ENCODE measurements at regions not wholly inside any gene's neighbourhood (a gene's known extent, or its start where the extent isn't known, plus 50 kb on each side); places are given as distances from the start of the nearest gene placed in this dataset.
A peak's percentile ranks its signal among the peaks of the same experiment; 100 is the strongest.

- ChIA-PET CTCF (interaction anchor here (0.6 kb wide), 1 partner anchor 28 kb away, joined by 3 read pairs; no protein-coding TSS in a partner anchor), POLR2A (no interaction called here)
- DNase-seq (ENCODE audit: low read depth in 1 of 2, low spot score in 1 of 2) (no peak), ATAC-seq (no peak), FAIRE-seq (no peak)
- H3K4me3 ChIP-seq = no peak overlapping the region
- H3K9me3 ChIP-seq = no peaks in the 10 kb centered on the region
- H3K4me2 ChIP-seq = no peak overlapping the region
- no peak overlapping the region for H3K27ac ChIP-seq
- TF ChIP-seq HDAC2 (IDR thresholded peaks at IDR 0.05) = no peak
- no peak for TF ChIP-seq HES2 (IDR thresholded peaks at IDR 0.05)
- no peak for TF ChIP-seq ZC3H11A (IDR thresholded peaks at IDR 0.05)
- TF ChIP-seq HOXA7 (CRISPR knock-in tag; IDR thresholded peaks at IDR 0.05) = no peak
- no peak for TF ChIP-seq HEYL (CRISPR knock-in tag; IDR thresholded peaks at IDR 0.05)
- no peak for TF ChIP-seq USF2 (IDR thresholded peaks at IDR 0.05)
- no peak for TF ChIP-seq E2F6 (IDR thresholded peaks at IDR 0.05; ENCODE audit: borderline replicate concordance, low read depth)
- no peak for TF ChIP-seq RARB (CRISPR knock-in tag; IDR thresholded peaks at IDR 0.05)
- 56% methylated on average over 8 of the region's 8 CpGs for WGBS (ENCODE audit: missing lambda C conversion rate)
- H3K4me1 ChIP-seq = no peaks in the 10 kb centered on the region
These were observed 110.2 kb upstream of the CST7 start for GRCh38 chr20:24838546-24839535.

- Histone ChIP-seq H3K4me1 (no peaks in the 10 kb centered on the region), H3K9me3 (no peaks in the 10 kb centered on the region), H3K4me2 (no peak overlapping the region), H3K27ac (no peak overlapping the region), H3K4me3 (no peak overlapping the region)
- ChIA-PET POLR2A (no interaction called here), CTCF (no interaction called here)
- ATAC-seq (no peak), FAIRE-seq (no peak), DNase-seq (ENCODE audit: low read depth in 1 of 2, low spot score in 1 of 2) (no peak)
- TF ChIP-seq ATOH8 (CRISPR knock-in tag; IDR thresholded peaks at IDR 0.05; ENCODE audit: low read depth) = no peak
- TF ChIP-seq RNF2 (IDR thresholded peaks at IDR 0.05; ENCODE audit: borderline replicate concordance, low read depth) = no peak
- no peak for TF ChIP-seq MYC (IDR thresholded peaks at IDR 0.05; ENCODE audit: borderline replicate concordance, low read length)
- TF ChIP-seq BHLHE40 (IDR thresholded peaks at IDR 0.05; ENCODE audit: low read depth, low read length) = no peak
- TF ChIP-seq ZFP36 (IDR thresholded peaks at IDR 0.05; ENCODE audit: borderline replicate concordance, partially characterized antibody) = no peak
- no peak for TF ChIP-seq SREBF2 (IDR thresholded peaks at IDR 0.05)
- WGBS (ENCODE audit: missing lambda C conversion rate) = 44% methylated on average over 8 of the region's 8 CpGs
These were observed 108.9 kb upstream of the CST7 start for GRCh38 chr20:24840121-24840713.

GRCh38 chr20:24842274-24842917 is 106.7 kb upstream of the CST7 start:
- CTCF ChIA-PET = interaction anchor here (1.0 to 1.2 kb wide), 2 partner anchors 10 to 17 kb away, joined by 3 read pairs; no protein-coding TSS in a partner anchor
- H3K9me3 ChIP-seq = 0 out of 3 replicates have a peak, but pooled peaks cover 4% of the 10 kb centered on the region
- ATAC-seq = peak; percentile 36 to 39; a peak in 1 of 6 replicates
- POLR2A ChIA-PET = no interaction called here
- no peak overlapping the region for H3K4me2 ChIP-seq
- FAIRE-seq = no peak
- no peak overlapping the region for H3K4me3 ChIP-seq
- TF ChIP-seq RARB (CRISPR knock-in tag; IDR thresholded peaks at IDR 0.05) = no peak
- TF ChIP-seq ZC3H11A (IDR thresholded peaks at IDR 0.05) = no peak
- TF ChIP-seq PBX3 (IDR thresholded peaks at IDR 0.05) = no peak
- TF ChIP-seq CBX2 (IDR thresholded peaks at IDR 0.05; ENCODE audit: borderline replicate concordance, low read depth) = no peak
- TF ChIP-seq EP300 (IDR thresholded peaks at IDR 0.05) = no peak
- no peak for TF ChIP-seq CEBPB (IDR thresholded peaks at IDR 0.05)
- TF ChIP-seq HDAC2 (IDR thresholded peaks at IDR 0.05) = no peak
- TF ChIP-seq ESRRA (IDR thresholded peaks at IDR 0.05; ENCODE audit: borderline replicate concordance, low read length) = no peak
- TF ChIP-seq RFX5 (IDR thresholded peaks at IDR 0.05) = no peak
- no peak for TF ChIP-seq HOXA7 (CRISPR knock-in tag; IDR thresholded peaks at IDR 0.05)
- no peak for TF ChIP-seq EHF (CRISPR knock-in tag; IDR thresholded peaks at IDR 0.05)
- TF ChIP-seq REST (IDR thresholded peaks at IDR 0.05) = no peak
- TF ChIP-seq HES2 (IDR thresholded peaks at IDR 0.05) = no peak
- no peak for TF ChIP-seq MAFK (IDR thresholded peaks at IDR 0.05; ENCODE audit: partially characterized antibody)
- no peak for DNase-seq (ENCODE audit: low read depth in 1 of 2, low spot score in 1 of 2)
- WGBS (ENCODE audit: missing lambda C conversion rate) = 25% methylated on average over 12 of the region's 12 CpGs
- no peaks in the 10 kb centered on the region for H3K4me1 ChIP-seq
- H3K27ac ChIP-seq = no peak overlapping the region

All from A549 (cell line).